ENCODE measurements at regions not wholly inside any gene's neighbourhood (a gene's known extent, or its start where the extent isn't known, plus 50 kb on each side); places are given as distances from the start of the nearest gene placed in this dataset.
"Not testable (repeated sequence)": the region's sequence is repeated elsewhere in the genome, so short reads cannot be mapped to it uniquely, and the experiment has no call there.

DNA sequence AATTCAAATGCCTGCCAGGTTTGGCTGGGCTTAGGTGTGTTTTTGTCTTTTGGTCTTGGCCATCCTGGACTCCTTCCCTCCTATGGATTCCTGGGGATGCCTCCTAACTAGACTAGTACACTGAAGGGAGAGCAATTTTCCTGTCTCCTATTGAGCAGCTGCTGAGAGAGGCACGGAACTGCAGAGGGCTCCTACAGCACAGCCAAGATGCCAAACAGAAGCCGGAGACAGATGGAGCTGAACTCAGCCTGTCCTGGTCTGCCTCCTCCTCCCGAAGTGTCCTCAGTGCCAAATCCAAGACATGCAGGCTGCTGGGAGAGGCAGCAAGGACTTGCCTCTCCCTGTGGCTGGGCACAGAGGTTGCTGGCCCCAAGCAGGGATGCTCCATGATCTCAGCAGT is 256.6 kb upstream of the PROK2 start:
- no peaks in the 10 kb centered on the region for H3K27me3 ChIP-seq
- no peak overlapping the region for H3K4me3 ChIP-seq
- peaks cover 6% of the 10 kb centered on the region; the same call in 1 of the 2 replicates for H3K4me1 ChIP-seq
- TF ChIP-seq Cebpa-rat (IDR thresholded peaks at IDR 0.05) = no peak
- H4K20me1 ChIP-seq = no peaks in the 10 kb centered on the region
- H3K27ac ChIP-seq = no peak overlapping the region
- H3K9me3 ChIP-seq = no peaks in the 10 kb centered on the region
- no peaks in the 10 kb centered on the region for H3K36me3 ChIP-seq
- no peak overlapping the region for H3K4me2 ChIP-seq
- no peak overlapping the region for H3K9ac ChIP-seq

DNA sequence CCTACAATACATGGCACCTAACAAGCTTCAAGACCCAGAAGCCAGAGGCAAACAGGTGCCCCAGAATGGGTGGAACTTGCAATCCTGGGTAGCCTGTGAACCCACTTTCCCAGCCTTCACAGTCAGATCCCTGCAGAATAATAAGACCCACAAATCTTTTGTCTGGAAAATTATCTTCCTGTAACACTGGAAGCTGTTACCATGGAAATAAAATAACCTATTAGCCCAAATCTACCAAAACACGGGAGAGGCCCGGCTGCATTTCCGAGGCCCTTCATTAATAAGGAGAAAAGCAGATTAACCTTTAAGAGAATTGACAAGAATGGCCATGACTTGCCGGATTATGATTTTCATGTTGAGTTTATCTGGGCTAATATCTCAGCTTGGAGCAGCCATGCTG is 256.1 kb upstream of the PROK2 start:
- H3K27ac ChIP-seq = no peak overlapping the region
- no peaks in the 10 kb centered on the region for H3K36me3 ChIP-seq
- H3K9ac ChIP-seq = no peak overlapping the region
- H3K4me1 ChIP-seq = peaks cover 6% of the 10 kb centered on the region; the same call in 1 of the 2 replicates
- H3K4me3 ChIP-seq = no peak overlapping the region
- no peak for TF ChIP-seq Cebpa-rat (IDR thresholded peaks at IDR 0.05)
- H3K4me2 ChIP-seq = no peak overlapping the region
- H3K27me3 ChIP-seq = no peaks in the 10 kb centered on the region
- H4K20me1 ChIP-seq = no peaks in the 10 kb centered on the region
- no peaks in the 10 kb centered on the region for H3K9me3 ChIP-seq

DNA sequence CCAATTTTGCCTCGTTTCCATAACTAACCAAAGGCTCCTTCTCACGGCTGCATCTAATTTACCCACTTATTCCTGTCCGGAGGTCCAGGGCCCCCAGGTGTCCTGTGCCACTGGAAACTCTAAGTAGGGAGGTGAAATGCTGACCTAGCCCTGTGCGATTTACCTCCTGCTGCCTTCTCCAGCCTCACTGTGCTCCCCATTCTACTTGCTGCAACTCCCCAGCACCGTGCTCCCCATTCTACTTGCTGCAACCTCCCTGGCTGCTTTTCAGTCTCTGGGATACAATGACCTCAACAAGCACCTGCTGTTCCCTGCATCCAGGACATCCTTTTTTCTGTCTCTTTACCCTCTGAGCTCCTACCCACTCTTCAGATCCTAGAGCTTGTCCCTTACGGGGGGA is 254.7 kb upstream of the PROK2 start:
- Histone ChIP-seq H3K9me3 (no peaks in the 10 kb centered on the region), H3K36me3 (no peaks in the 10 kb centered on the region), H3K4me3 (no peak overlapping the region), H3K27ac (no peak overlapping the region), H3K4me2 (no peak overlapping the region), H4K20me1 (no peaks in the 10 kb centered on the region), H3K27me3 (no peaks in the 10 kb centered on the region), H3K9ac (no peak overlapping the region), H3K4me1 (peaks cover 6% of the 10 kb centered on the region; the same call in 1 of the 2 replicates)
- TF ChIP-seq Cebpa-rat (IDR thresholded peaks at IDR 0.05) = no peak

- H3K27ac ChIP-seq = no peak overlapping the region
- no peaks in the 10 kb centered on the region for H3K4me1 ChIP-seq
- H3K4me2 ChIP-seq = no peak overlapping the region
- no peaks in the 10 kb centered on the region for H3K9me3 ChIP-seq
- no peak for TF ChIP-seq Cebpa-rat (IDR thresholded peaks at IDR 0.05)
- H3K4me3 ChIP-seq = no peak overlapping the region
- no peaks in the 10 kb centered on the region for H4K20me1 ChIP-seq
- no peak overlapping the region for H3K9ac ChIP-seq
- H3K36me3 ChIP-seq = no peaks in the 10 kb centered on the region
- H3K27me3 ChIP-seq = no peaks in the 10 kb centered on the region
Measured at GRCh38 chr3:72036899-72037298, 252.0 kb upstream of the PROK2 start.

- Histone ChIP-seq H3K9ac (no peak overlapping the region), H3K4me3 (no peak overlapping the region), H3K4me2 (no peak overlapping the region), H3K36me3 (no peaks in the 10 kb centered on the region), H4K20me1 (no peaks in the 10 kb centered on the region), H3K9me3 (no peaks in the 10 kb centered on the region), H3K27ac (no peak overlapping the region), H3K27me3 (no peaks in the 10 kb centered on the region), H3K4me1 (no peaks in the 10 kb centered on the region)
- TF ChIP-seq Cebpa-rat (IDR thresholded peaks at IDR 0.05) = no peak
Measured at GRCh38 chr3:72035606-72036005, 250.7 kb upstream of the PROK2 start.

- no peaks in the 10 kb centered on the region for H4K20me1 ChIP-seq
- H3K4me3 ChIP-seq = no peak overlapping the region
- no peak for TF ChIP-seq Cebpa-rat (IDR thresholded peaks at IDR 0.05)
- no peaks in the 10 kb centered on the region for H3K9me3 ChIP-seq
- H3K27ac ChIP-seq = no peak overlapping the region
- H3K36me3 ChIP-seq = no peaks in the 10 kb centered on the region
- H3K4me1 ChIP-seq = no peaks in the 10 kb centered on the region
- H3K27me3 ChIP-seq = no peaks in the 10 kb centered on the region
- H3K9ac ChIP-seq = no peak overlapping the region
- no peak overlapping the region for H3K4me2 ChIP-seq
Measured at GRCh38 chr3:72034986-72035385, 250.0 kb upstream of the PROK2 start.

DNA sequence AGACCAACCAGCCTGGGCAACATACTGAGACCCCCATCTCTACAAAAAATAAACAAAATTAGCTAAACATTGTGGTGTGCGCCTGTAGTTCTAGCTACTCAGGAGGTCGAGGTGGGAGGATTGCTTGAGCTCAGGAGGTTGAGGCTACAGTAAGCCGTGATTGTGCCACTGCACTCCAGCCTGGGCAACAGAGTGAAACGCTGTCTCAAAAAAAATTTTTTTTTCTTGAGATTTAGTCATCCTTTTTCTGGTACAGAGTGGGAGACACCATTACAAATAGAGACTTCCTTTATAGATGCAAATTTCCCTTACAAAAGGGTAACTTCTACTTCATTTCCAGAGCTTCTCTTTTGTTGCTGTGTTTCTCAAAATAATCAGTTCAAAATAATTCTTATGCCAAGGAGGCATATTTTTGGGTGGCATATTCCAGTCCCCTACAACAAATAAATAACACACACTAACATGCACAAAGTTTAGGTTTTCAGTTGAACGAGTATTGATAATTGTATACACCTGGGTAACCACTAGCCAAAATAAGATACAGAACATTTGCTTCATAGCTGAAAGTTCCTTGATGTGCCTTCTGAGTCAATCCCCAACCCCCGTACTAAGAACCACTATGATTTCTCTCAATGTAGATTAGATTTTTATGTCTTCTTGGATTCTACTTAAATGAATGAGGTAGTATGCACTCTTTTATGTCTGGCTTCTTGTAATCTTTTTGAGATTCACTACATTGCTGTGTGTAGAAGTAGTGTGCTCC is 248.9 kb upstream of the PROK2 start:
- Histone ChIP-seq H3K36me3 (no peaks in the 10 kb centered on the region), H4K20me1 (no peaks in the 10 kb centered on the region), H3K27ac (no peak overlapping the region), H3K4me1 (no peaks in the 10 kb centered on the region), H3K4me3 (no peak overlapping the region), H3K9me3 (no peaks in the 10 kb centered on the region), H3K27me3 (no peaks in the 10 kb centered on the region), H3K9ac (no peak overlapping the region), H3K4me2 (no peak overlapping the region)
- no peak for TF ChIP-seq Cebpa-rat (IDR thresholded peaks at IDR 0.05)

DNA sequence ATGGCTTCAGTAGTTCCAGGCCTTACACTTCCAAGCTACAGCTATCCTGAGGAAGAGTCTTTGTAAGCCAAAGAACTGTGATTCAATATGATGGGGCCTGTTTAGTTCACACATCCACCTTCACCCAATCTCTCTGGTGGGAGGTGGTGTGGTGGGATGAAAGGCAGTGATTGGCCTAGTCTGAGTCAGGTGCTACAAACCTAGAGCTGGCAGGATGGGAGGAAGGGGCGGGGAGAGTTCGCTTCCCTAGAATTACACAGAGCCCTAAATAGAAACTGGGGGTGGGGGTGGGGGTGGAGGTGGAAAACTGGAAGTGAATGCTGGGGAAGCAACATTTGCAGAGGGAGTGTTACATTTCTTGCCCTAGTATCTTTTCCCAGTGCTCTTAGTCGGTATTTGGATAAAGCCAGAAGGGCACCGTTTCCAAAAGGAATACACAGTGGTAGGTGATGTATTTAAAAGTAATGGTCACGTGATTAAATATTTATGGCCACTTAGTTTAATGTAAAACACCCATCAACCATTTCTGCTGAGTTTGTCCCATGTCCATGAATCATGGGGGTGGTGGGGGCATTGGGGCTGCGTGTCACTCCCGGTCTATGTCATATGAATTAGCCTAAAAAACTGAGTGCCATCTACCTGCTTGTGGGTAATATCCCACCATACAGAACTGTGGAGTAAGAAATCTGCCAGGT is 247.6 kb upstream of the PROK2 start:
- no peak overlapping the region for H3K9ac ChIP-seq
- H3K27ac ChIP-seq = no peak overlapping the region
- no peak for TF ChIP-seq Cebpa-rat (IDR thresholded peaks at IDR 0.05)
- no peaks in the 10 kb centered on the region for H3K9me3 ChIP-seq
- H4K20me1 ChIP-seq = no peaks in the 10 kb centered on the region
- no peaks in the 10 kb centered on the region for H3K4me1 ChIP-seq
- no peaks in the 10 kb centered on the region for H3K27me3 ChIP-seq
- no peaks in the 10 kb centered on the region for H3K36me3 ChIP-seq
- H3K4me3 ChIP-seq = no peak overlapping the region
- no peak overlapping the region for H3K4me2 ChIP-seq

- Histone ChIP-seq H4K20me1 (no peaks in the 10 kb centered on the region), H3K27ac (no peak overlapping the region), H3K4me3 (no peak overlapping the region), H3K27me3 (no peaks in the 10 kb centered on the region), H3K4me2 (no peak overlapping the region), H3K9me3 (no peaks in the 10 kb centered on the region), H3K4me1 (no peaks in the 10 kb centered on the region), H3K36me3 (no peaks in the 10 kb centered on the region), H3K9ac (no peak overlapping the region)
- TF ChIP-seq Cebpa-rat (IDR thresholded peaks at IDR 0.05) = no peak
Measured at GRCh38 chr3:72031581-72031980, 246.6 kb upstream of the PROK2 start.

- H3K4me2 ChIP-seq, H4K20me1 ChIP-seq, H3K4me1 ChIP-seq, H3K9me3 ChIP-seq, H3K27me3 ChIP-seq, H3K9ac ChIP-seq, H3K4me3 ChIP-seq, H3K27ac ChIP-seq, H3K36me3 ChIP-seq: not testable (repeated sequence)
Measured at GRCh38 chr3:72030296-72030695, 245.3 kb upstream of the PROK2 start.

DNA sequence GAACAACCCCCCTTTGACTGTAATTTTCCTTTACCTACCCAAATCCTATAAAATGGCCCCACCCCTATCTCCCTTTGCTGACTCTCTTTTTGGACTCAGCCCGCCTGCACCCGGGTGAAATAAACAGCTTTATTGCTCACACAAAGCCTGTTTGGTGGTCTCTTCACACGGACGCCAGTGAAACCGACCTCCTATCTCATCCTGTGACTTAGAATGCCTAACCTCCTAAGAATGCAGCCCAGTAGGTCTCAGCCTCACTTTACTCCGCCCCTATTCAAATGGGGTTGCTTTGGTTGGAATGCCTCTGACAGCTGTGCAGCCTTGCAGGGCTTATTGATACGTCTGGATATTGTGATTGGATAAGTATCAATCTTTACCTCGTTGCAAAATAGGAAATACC is 243.8 kb upstream of the PROK2 start:
- H4K20me1 ChIP-seq, H3K9me3 ChIP-seq, H3K4me3 ChIP-seq, H3K4me2 ChIP-seq, H3K27ac ChIP-seq, H3K36me3 ChIP-seq, H3K4me1 ChIP-seq, H3K27me3 ChIP-seq, H3K9ac ChIP-seq: not testable (repeated sequence)

GRCh38 chr3:72028307-72028706 is 243.4 kb upstream of the PROK2 start:
- H3K4me2 ChIP-seq, H3K27ac ChIP-seq, H3K27me3 ChIP-seq, H3K36me3 ChIP-seq, H4K20me1 ChIP-seq, H3K4me3 ChIP-seq, H3K9me3 ChIP-seq, H3K9ac ChIP-seq, H3K4me1 ChIP-seq: not testable (repeated sequence)

DNA sequence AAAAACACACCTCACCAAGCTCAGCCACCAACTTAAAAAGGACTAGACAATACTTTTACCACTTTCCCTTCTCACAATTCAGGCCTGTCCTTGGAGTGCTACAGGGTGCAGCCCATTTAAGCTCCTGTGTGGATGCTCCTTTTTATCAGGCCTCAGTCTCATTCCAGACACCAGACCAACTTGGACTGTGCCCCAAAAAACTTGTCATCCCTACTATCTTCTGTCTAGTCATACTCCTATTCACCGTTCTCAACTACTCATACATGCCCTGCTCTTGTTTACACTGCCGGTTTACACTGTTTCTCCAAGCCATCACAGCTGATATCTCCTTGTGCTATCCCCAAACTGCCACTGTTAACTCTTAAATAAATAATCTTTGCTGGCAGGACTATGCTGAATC is 242.8 kb upstream of the PROK2 start:
- H3K9ac ChIP-seq, H3K4me2 ChIP-seq, H3K4me3 ChIP-seq: not testable (repeated sequence)

More for the DNA sequence above, 242.8 kb upstream of the PROK2 start:
- not testable (repeated sequence) for H3K36me3 ChIP-seq, H3K27ac ChIP-seq, H3K9me3 ChIP-seq, H3K27me3 ChIP-seq, H4K20me1 ChIP-seq, H3K4me1 ChIP-seq

Measured in BLaER1 (cell line).